ENCODE measurements at regions not wholly inside any gene's neighbourhood (a gene's known extent, or its start where the extent isn't known, plus 50 kb on each side); places are given as distances from the start of the nearest gene placed in this dataset.

DNA sequence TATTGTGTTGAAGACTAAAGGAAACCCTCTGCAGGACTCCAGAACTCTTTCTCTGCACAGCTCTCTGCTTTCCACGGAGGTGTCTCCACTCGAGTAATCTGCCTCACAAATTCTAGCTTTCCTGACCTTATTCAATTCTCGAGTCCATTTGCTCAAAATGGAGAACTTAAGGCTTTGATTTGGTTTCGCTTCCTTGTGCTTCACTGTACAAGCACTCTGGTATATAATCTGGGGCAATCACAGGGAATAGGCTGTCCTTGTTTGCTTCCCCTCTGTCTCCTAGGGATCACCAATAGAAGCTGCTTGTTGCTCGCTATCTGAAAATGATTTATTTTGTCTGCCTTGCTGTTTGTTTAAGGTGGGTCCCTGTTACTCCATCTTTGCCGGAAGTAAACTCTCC is 129.1 kb upstream of the DOCK10 start:
- WGBS, 2 donors, result 79 to 82% methylated on average over 6 of the region's 6 CpGs
- Histone ChIP-seq H3K36me3 (ENCODE audit: low read depth, missing control alignments) (no peaks in the 10 kb centered on the region), H3K27me3 (no peaks in the 10 kb centered on the region), H3K4me3 (no peak overlapping the region), H3K4me1 (no peaks in the 10 kb centered on the region), H3K27ac (no peak overlapping the region), H3K9me3 (no peaks in the 10 kb centered on the region)
- DNase-seq, result no peak
- TF ChIP-seq, protein P1, sequence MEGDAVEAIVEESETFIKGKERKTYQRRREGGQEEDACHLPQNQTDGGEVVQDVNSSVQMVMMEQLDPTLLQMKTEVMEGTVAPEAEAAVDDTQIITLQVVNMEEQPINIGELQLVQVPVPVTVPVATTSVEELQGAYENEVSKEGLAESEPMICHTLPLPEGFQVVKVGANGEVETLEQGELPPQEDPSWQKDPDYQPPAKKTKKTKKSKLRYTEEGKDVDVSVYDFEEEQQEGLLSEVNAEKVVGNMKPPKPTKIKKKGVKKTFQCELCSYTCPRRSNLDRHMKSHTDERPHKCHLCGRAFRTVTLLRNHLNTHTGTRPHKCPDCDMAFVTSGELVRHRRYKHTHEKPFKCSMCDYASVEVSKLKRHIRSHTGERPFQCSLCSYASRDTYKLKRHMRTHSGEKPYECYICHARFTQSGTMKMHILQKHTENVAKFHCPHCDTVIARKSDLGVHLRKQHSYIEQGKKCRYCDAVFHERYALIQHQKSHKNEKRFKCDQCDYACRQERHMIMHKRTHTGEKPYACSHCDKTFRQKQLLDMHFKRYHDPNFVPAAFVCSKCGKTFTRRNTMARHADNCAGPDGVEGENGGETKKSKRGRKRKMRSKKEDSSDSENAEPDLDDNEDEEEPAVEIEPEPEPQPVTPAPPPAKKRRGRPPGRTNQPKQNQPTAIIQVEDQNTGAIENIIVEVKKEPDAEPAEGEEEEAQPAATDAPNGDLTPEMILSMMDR (IDR thresholded peaks at IDR 0.05), result no peak
- TF ChIP-seq POLR2A (IDR thresholded peaks at IDR 0.05), result no peak
- intact Hi-C loops (cut with DNase I; ENCODE audit: low total_unique reads), result no loop called here

DNA sequence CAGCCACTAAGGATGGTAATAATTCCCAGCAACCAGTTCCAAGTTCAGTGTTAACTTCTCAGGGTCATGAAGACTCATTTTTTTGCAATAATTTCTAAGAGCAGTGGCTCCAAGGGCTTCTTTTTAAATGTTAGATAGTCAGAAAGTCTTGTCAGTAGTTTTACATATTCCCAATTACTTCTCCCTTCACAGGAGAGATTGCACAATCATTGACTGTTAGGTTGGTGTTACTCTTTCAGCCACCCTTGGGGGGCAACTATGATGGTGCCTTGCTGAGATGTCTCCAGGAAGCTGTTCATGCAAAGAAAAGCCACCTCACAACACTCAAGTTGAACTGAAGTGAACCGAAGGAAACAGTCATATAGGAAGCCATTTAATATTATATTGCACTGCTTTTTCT is 127.9 kb upstream of the DOCK10 start:
- H3K4me3 ChIP-seq, result no peak overlapping the region
- TF ChIP-seq POLR2A (IDR thresholded peaks at IDR 0.05), result no peak
- no peak for DNase-seq
- H3K27me3 ChIP-seq, result no peaks in the 10 kb centered on the region
- H3K27ac ChIP-seq, result no peak overlapping the region
- H3K9me3 ChIP-seq, result no peaks in the 10 kb centered on the region
- no peaks in the 10 kb centered on the region for H3K4me1 ChIP-seq
- no peaks in the 10 kb centered on the region for H3K36me3 ChIP-seq (ENCODE audit: low read depth, missing control alignments)
- intact Hi-C loops (cut with DNase I; ENCODE audit: low total_unique reads), result no loop called here
- WGBS, 2 donors, result 89 to 92% methylated on average over 1 of the region's 1 CpG

DNA sequence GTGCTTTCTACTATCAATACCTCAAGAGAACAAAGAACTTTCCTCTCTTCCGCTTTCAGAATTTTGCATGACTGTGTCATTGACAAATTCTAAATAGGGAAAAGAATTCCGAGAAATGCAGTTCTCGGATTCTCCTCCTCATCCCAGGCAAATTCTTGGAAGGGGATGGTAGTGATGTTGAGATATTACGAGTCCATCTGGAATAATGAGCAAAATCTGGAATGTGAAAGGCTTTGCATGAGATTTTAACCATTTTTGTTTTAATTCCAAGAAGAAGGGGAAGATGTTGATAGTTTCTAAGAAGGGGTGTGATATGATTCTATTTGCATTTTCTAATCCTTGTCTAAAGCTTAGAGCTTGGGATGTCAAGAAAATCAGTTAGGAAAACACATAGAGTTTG is 127.1 kb upstream of the DOCK10 start:
- Histone ChIP-seq H3K36me3 (ENCODE audit: low read depth, missing control alignments) (no peaks in the 10 kb centered on the region), H3K27me3 (no peaks in the 10 kb centered on the region), H3K9me3 (no peaks in the 10 kb centered on the region), H3K4me1 (no peaks in the 10 kb centered on the region), H3K4me3 (no peak overlapping the region), H3K27ac (no peak overlapping the region)
- intact Hi-C loops (cut with DNase I; ENCODE audit: low total_unique reads), result no loop called here
- DNase-seq, result no peak
- TF ChIP-seq POLR2A (IDR thresholded peaks at IDR 0.05), result no peak
- TF ChIP-seq, protein P1 (IDR thresholded peaks at IDR 0.05), result no peak
- WGBS, 2 donors, result 90 to 97% methylated on average over 4 of the region's 4 CpGs

DNA sequence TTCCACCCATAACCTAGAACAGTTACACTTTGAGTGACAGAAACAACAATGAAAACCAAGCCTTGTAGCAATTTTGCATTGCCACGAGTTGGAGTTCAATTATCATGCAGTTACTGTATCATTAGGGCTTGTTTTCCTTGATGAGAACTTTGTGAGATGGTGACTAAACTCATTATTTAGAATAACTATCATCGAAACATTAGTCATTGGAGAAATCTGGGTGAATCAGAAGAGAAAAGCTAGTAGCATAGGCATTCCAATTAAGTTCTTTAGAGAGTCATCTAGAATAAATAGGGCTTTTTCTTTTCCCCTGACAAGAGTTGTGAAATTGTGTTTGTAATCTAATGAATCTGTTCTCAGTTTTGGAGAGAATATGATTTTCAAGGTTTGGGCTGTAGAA is 122.8 kb upstream of the DOCK10 start:
- H3K36me3 ChIP-seq (ENCODE audit: low read depth, missing control alignments), result no peaks in the 10 kb centered on the region
- TF ChIP-seq POLR2A (IDR thresholded peaks at IDR 0.05), result no peak
- TF ChIP-seq, protein P1 (IDR thresholded peaks at IDR 0.05), result no peak
- no peaks in the 10 kb centered on the region for H3K9me3 ChIP-seq
- no peaks in the 10 kb centered on the region for H3K4me1 ChIP-seq
- no peaks in the 10 kb centered on the region for H3K27me3 ChIP-seq
- 51 to 58% methylated on average over 2 of the region's 2 CpGs for WGBS, 2 donors
- no peak overlapping the region for H3K4me3 ChIP-seq
- intact Hi-C loops (cut with DNase I; ENCODE audit: low total_unique reads), result no loop called here
- no peak overlapping the region for H3K27ac ChIP-seq
- DNase-seq, result no peak

DNA sequence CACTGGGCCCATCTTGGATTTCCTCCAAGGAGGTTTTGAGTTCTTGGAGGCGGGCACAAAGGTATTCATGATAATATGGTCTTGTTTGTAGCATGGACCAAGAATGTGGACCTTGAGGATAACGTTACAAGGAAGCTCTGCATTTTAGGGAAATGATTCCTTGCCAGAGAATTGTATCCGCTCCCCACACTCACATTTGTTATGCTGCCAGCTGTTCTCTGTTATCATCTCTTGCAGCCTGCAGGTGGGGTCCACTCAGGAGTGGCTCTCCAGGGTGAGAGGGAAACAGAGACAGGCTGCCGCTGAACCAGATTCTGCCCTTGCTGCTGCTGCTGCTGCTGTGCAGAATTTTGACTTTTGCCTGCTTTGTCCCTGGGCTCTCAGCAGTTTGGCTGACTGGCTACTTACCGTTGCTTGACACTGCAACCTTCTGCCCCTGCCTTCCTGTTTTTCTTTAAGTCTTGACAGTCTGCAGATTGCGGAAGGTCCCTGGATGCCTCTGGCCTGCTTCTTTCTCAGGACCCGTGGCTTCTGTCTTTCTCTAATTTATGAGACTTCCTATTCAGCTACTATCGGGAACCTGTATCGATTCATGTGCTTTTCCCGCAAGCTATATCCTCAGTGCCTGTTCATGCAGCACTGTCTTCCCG is 122.3 kb upstream of the DOCK10 start:
- no peaks in the 10 kb centered on the region for H3K36me3 ChIP-seq (ENCODE audit: low read depth, missing control alignments)
- H3K4me1 ChIP-seq, result no peaks in the 10 kb centered on the region
- H3K27ac ChIP-seq, result no peak overlapping the region
- no peak for DNase-seq
- no peaks in the 10 kb centered on the region for H3K27me3 ChIP-seq
- intact Hi-C loops (cut with DNase I; ENCODE audit: low total_unique reads), result no loop called here
- TF ChIP-seq POLR2A (IDR thresholded peaks at IDR 0.05), result no peak
- TF ChIP-seq, protein P1 (IDR thresholded peaks at IDR 0.05), result no peak
- 29 to 39% methylated on average over 11 of the region's 11 CpGs for WGBS, 2 donors
- H3K9me3 ChIP-seq, result no peaks in the 10 kb centered on the region
- H3K4me3 ChIP-seq, result no peak overlapping the region

Measured in testis (tissue), 2 donors.